Smooth muscle cell (in vitro differentiated cells): ENCODE measurements at regions not wholly inside any gene's neighbourhood (a gene's known extent, or its start where the extent isn't known, plus 50 kb on each side); places are given as distances from the start of the nearest gene placed in this dataset.

Experiments
- DNase-seq: peaks from one replicate; lab custom pipeline; 2025; ENCODE audit not compliant: unreplicated experiment; lab: John Stamatoyannopoulos, UW
- H2AFZ ChIP-seq: fragments of 200-600 bp; sonication (generic); 2 replicates; pipeline ENCODE4 v1.6.0; 2016; ENCODE audit warnings: antibody characterized with exemption, low read depth, mild to moderate bottlenecking
- H3F3A ChIP-seq: fragments of 200-600 bp; sonication (generic); 2 replicates; pipeline ENCODE4 v1.6.0; 2017; ENCODE audit warnings: antibody characterized with exemption, low read depth
- H3K27ac ChIP-seq: fragments of 200-600 bp; sonication (generic); 2 replicates; pipeline ENCODE4 v1.5.1; 2016; ENCODE audit warnings: low read depth, mild to moderate bottlenecking
- H3K27me3 ChIP-seq: fragments of 200-600 bp; sonication (generic); 2 replicates; pipeline ENCODE4 v1.6.1; 2016; ENCODE audit warnings: low read depth, mild to moderate bottlenecking
- H3K36me3 ChIP-seq: fragments of 200-600 bp; sonication (generic); 2 replicates; pipeline ENCODE4 v1.5.1; 2016; ENCODE audit warnings: low read depth
- H3K4me1 ChIP-seq: fragments of 200-600 bp; sonication (generic); 2 replicates; pipeline ENCODE4 v1.5.1; 2016; ENCODE audit warnings: low read depth
- H3K4me2 ChIP-seq: fragments of 200-600 bp; sonication (generic); 2 replicates; pipeline ENCODE4 v1.6.0; 2016; ENCODE audit warnings: mild to moderate bottlenecking
- H3K4me3 ChIP-seq: fragments of 200-600 bp; sonication (generic); 2 replicates; pipeline ENCODE4 v1.5.1; 2016; ENCODE audit warnings: mild to moderate bottlenecking
- H3K79me2 ChIP-seq: fragments of 200-600 bp; sonication (generic); 2 replicates; pipeline ENCODE4 v1.6.0; 2016; ENCODE audit warnings: low read depth, mild to moderate bottlenecking
- H3K9ac ChIP-seq: fragments of 200-600 bp; sonication (generic); 2 replicates; pipeline ENCODE4 v1.6.0; 2016; ENCODE audit warnings: low read depth
- H3K9me3 ChIP-seq: fragments of 200-600 bp; sonication (generic); replicated peaks from 2 replicates; pipeline ENCODE4 v1.5.1; 2016; ENCODE audit warnings: low read depth
- H4K20me1 ChIP-seq: fragments of 200-600 bp; sonication (generic); 2 replicates; pipeline ENCODE4 v1.6.0; 2016; ENCODE audit warnings: low read depth
- WGBS: methylation state at CpG from one replicate; pipeline ENCODE4 v1.1.7; 2016; ENCODE audit warnings: low lambda C conversion rate; 5-methylcytosine and 5-hydroxymethylcytosine counted together
- TF ChIP-seq, protein P1 (sequence below): fragments of 200-600 bp; sonication (generic); IDR thresholded peaks from 2 replicates; pipeline ENCODE4 v1.5.1; 2017; ENCODE audit warnings: borderline replicate concordance, mild to moderate bottlenecking, antibody characterized with exemption; ENCODE audit not compliant: insufficient read depth, poor library complexity, severe bottlenecking

GRCh38 chr6:44047801-44048200 lies 79.5 kb downstream of the MRPL14 start:
- peaks cover 38% of the 10 kb centered on the region for H3K4me1 ChIP-seq
- no peaks in the 10 kb centered on the region for H3K27me3 ChIP-seq
- H3K36me3 ChIP-seq = no peaks in the 10 kb centered on the region
- peaks cover 12% of the 10 kb centered on the region for H3F3A ChIP-seq
- no peak overlapping the region for H3K27ac ChIP-seq
- H4K20me1 ChIP-seq = no peaks in the 10 kb centered on the region
- H3K4me2 ChIP-seq = no peak overlapping the region
- 90% methylated on average over 3 of the region's 3 CpGs for WGBS
- H3K9ac ChIP-seq = no peak overlapping the region
- TF ChIP-seq, protein P1, sequence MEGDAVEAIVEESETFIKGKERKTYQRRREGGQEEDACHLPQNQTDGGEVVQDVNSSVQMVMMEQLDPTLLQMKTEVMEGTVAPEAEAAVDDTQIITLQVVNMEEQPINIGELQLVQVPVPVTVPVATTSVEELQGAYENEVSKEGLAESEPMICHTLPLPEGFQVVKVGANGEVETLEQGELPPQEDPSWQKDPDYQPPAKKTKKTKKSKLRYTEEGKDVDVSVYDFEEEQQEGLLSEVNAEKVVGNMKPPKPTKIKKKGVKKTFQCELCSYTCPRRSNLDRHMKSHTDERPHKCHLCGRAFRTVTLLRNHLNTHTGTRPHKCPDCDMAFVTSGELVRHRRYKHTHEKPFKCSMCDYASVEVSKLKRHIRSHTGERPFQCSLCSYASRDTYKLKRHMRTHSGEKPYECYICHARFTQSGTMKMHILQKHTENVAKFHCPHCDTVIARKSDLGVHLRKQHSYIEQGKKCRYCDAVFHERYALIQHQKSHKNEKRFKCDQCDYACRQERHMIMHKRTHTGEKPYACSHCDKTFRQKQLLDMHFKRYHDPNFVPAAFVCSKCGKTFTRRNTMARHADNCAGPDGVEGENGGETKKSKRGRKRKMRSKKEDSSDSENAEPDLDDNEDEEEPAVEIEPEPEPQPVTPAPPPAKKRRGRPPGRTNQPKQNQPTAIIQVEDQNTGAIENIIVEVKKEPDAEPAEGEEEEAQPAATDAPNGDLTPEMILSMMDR = no peak
- H2AFZ ChIP-seq = no peak overlapping the region
- no peaks in the 10 kb centered on the region for H3K79me2 ChIP-seq
- DNase-seq = no peak
- H3K9me3 ChIP-seq = no peaks in the 10 kb centered on the region
- no peak overlapping the region for H3K4me3 ChIP-seq

DNA sequence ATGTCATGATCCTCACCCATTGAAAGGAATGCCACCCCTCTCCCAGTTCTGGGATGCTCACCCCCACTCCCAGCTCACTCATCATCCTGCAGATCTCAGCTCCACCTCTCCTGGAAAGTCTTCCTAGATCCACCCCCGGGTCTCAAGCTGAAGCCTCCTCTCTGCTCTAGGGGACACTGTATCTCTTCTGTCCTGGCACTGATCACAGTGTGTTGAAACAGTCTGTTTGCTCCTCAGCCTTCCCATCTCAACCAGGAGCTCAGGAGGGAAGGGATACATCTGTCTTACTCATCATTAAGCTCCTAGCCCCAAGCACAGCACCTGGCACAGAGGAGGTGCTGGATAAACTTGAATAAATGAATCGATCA lies 80.1 kb downstream of the MRPL14 start:
- Histone ChIP-seq H3K4me3 (no peak overlapping the region), H3K27me3 (no peaks in the 10 kb centered on the region), H3K9me3 (no peaks in the 10 kb centered on the region), H3K27ac (no peak overlapping the region), H4K20me1 (no peaks in the 10 kb centered on the region), H2AFZ (no peak overlapping the region), H3F3A (peaks cover 17% of the 10 kb centered on the region), H3K79me2 (no peaks in the 10 kb centered on the region), H3K4me1 (peaks cover 36% of the 10 kb centered on the region), H3K4me2 (no peak overlapping the region), H3K9ac (no peak overlapping the region), H3K36me3 (no peaks in the 10 kb centered on the region)
- 89% methylated on average over 2 of the region's 2 CpGs for WGBS
- DNase-seq = no peak
- TF ChIP-seq, protein P1 = no peak

DNA sequence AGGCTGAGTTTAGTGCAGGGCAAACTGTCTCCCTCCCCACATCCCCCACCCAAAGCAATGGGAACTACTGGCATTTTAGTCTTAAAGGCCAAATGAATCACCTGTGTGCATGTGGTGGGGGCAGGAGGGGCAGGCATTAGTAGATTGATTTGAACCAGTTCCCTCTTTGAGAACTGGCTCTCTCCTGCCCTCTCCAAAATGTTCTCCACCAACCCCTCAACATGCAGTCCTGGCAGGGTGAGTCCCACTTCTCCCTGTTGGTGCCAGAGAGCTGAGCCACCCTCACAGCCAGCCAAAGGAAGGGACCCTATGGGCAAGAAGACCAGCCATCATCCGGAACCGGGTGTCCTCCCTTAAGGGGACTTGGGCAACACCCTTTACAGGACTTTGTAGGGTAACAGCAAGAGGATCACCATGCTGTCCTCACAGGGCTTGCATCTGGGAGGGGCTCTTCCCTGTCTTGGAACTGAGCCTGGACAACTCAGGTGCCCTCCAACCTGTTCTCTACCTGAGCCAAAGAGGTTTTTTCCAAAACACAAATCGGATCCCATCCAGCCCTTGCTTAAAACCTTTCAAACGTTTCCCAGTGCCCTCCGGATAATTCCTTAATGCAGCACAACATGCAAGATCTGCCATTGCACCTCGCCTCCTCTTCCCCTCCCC lies 80.6 kb downstream of the MRPL14 start:
- Histone ChIP-seq H3K9ac (no peak overlapping the region), H3K4me2 (no peak overlapping the region), H2AFZ (no peak overlapping the region), H4K20me1 (no peaks in the 10 kb centered on the region), H3K27me3 (no peaks in the 10 kb centered on the region), H3F3A (peaks cover 21% of the 10 kb centered on the region), H3K9me3 (no peaks in the 10 kb centered on the region), H3K4me3 (no peak overlapping the region), H3K79me2 (no peaks in the 10 kb centered on the region), H3K27ac (no peak overlapping the region), H3K36me3 (no peaks in the 10 kb centered on the region), H3K4me1 (peaks cover 35% of the 10 kb centered on the region)
- 91% methylated on average over 6 of the region's 6 CpGs for WGBS
- no peak for DNase-seq
- TF ChIP-seq, protein P1 = no peak

GRCh38 chr6:44045672-44046015 lies 81.6 kb downstream of the MRPL14 start:
- Histone ChIP-seq H3K36me3 (no peaks in the 10 kb centered on the region), H3K9ac (no peak overlapping the region), H3K9me3 (no peaks in the 10 kb centered on the region), H3K79me2 (no peaks in the 10 kb centered on the region), H2AFZ (no peak overlapping the region), H3K4me2 (no peak overlapping the region), H3K27ac (no peak overlapping the region), H3K4me3 (no peak overlapping the region), H3K27me3 (no peaks in the 10 kb centered on the region), H3F3A (peaks cover 21% of the 10 kb centered on the region), H3K4me1 (peaks cover 38% of the 10 kb centered on the region), H4K20me1 (no peaks in the 10 kb centered on the region)
- WGBS = 86% methylated on average over 1 of the region's 1 CpG
- TF ChIP-seq, protein P1 = no peak
- no peak for DNase-seq
